H1 (cell line): ENCODE measurements at regions not wholly inside any gene's neighbourhood (a gene's known extent, or its start where the extent isn't known, plus 50 kb on each side); places are given as distances from the start of the nearest gene placed in this dataset.

Source experiments
- CTCF ChIA-PET: fragments of 300-600 bp; sonication (Branson Sonifier 250); formaldehyde crosslinking; loops from one replicate; lab custom pipeline; 2021; ENCODE audit not compliant: partially characterized antibody; lab: Charles Lee
- POLR2A ChIA-PET: fragments of 300-600 bp; sonication (Branson Sonifier 250); formaldehyde crosslinking; loops from one replicate; lab custom pipeline; 2021; ENCODE audit warnings: inconsistent platforms; ENCODE audit not compliant: partially characterized antibody; lab: Charles Lee
- DNase-seq, 2 experiments: peaks; one replicate each; pipeline versions ENCODE4 v3.0.0 to v3.0.0-alpha.2; 2010 to 2022; ENCODE audit warnings: low spot score in 2 of 2, low read depth in 1 of 2, mixed read lengths in 1 of 2
- FAIRE-seq: peaks from 2 replicates; lab custom pipeline; 2011; peaks lifted over from hg19 to GRCh38; lab: Jason Lieb, UNC
- H2AFZ ChIP-seq: 2 replicates; pipeline ENCODE4 v1.8.1; 2012; ENCODE audit warnings: low read length, inconsistent platforms
- H2AK5ac ChIP-seq: 2 replicates; pipeline ENCODE4 v1.6.1; 2013; ENCODE audit warnings: low read depth, low read length
- H2BK120ac ChIP-seq: replicated peaks from 2 replicates; pipeline ENCODE3; 2013; ENCODE audit warnings: low read depth, low read length, inconsistent platforms
- H2BK12ac ChIP-seq: 2 replicates; pipeline ENCODE4 v1.6.1; 2013; ENCODE audit warnings: low read depth, low read length
- H2BK15ac ChIP-seq: 2 replicates; pipeline ENCODE4 v1.6.1; 2013; ENCODE audit warnings: low read length
- H2BK20ac ChIP-seq: 2 replicates; pipeline ENCODE4 v1.6.1; 2013; ENCODE audit warnings: low read length
- H2BK5ac ChIP-seq: 2 replicates; pipeline ENCODE4 v1.6.1; 2013; ENCODE audit warnings: low read depth, low read length
- H3K14ac ChIP-seq: 2 replicates; pipeline ENCODE4 v1.6.1; 2013; ENCODE audit warnings: inconsistent platforms; ENCODE audit not compliant: insufficient read length
- H3K18ac ChIP-seq: 2 replicates; pipeline ENCODE4 v1.6.1; 2013; ENCODE audit warnings: low read length; ENCODE audit errors: extremely low read depth
- H3K23ac ChIP-seq: 2 replicates; pipeline ENCODE4 v1.6.1; 2013; ENCODE audit warnings: inconsistent platforms; ENCODE audit not compliant: insufficient read length
- H3K23me2 ChIP-seq: 2 replicates; pipeline ENCODE4 v1.6.1; 2013; ENCODE audit warnings: low read depth, low read length
- H3K27ac ChIP-seq: 2 replicates; pipeline ENCODE4 v1.6.1; 2011; ENCODE audit warnings: low read depth, low read length, inconsistent platforms
- H3K27me3 ChIP-seq, 4 experiments: replicated peaks in 1 of 4; 1 replicate in 1 of 4; 2 replicates in 3 of 4; pipeline versions ENCODE4 v1.6.1 to v1.8.1; 2011 to 2013; ENCODE audit warnings: low read length in 3 of 4, mild to moderate bottlenecking in 3 of 4, inconsistent platforms in 2 of 4, mixed read lengths in 2 of 4, moderate library complexity in 1 of 4; ENCODE audit not compliant: control insufficient read depth in 3 of 4, insufficient read depth in 3 of 4; ENCODE audit errors: extremely low read depth in 1 of 4
- H3K36me3 ChIP-seq, 4 experiments: 2 replicates each; pipeline versions ENCODE4 v1.6.1 to v1.8.1; 2011 to 2013; ENCODE audit warnings: mild to moderate bottlenecking in 4 of 4, low read length in 3 of 4, moderate library complexity in 2 of 4, control low read depth in 1 of 4, inconsistent platforms in 1 of 4; ENCODE audit not compliant: insufficient read depth in 4 of 4, control insufficient read depth in 2 of 4
- H3K4ac ChIP-seq: replicated peaks from 2 replicates; pipeline ENCODE3; 2013; ENCODE audit warnings: low read length, low read depth, mixed read lengths, inconsistent platforms; ENCODE audit not compliant: insufficient read length
- H3K4me1 ChIP-seq, 4 experiments: replicated peaks in 1 of 4; 1 replicate in 1 of 4; 2 replicates in 3 of 4; pipeline versions ENCODE4 v1.6.1 to v1.8.1; 2011 to 2013; ENCODE audit warnings: low read length in 3 of 4, inconsistent platforms in 2 of 4, mixed read lengths in 1 of 4; ENCODE audit not compliant: insufficient read depth in 4 of 4, control insufficient read depth in 3 of 4
- H3K4me2 ChIP-seq, 2 experiments: 2 replicates each; pipeline versions ENCODE4 v1.6.1 to v1.8.1; 2011 to 2013; ENCODE audit warnings: low read depth in 2 of 2, low read length in 2 of 2, control low read depth in 1 of 2, inconsistent platforms in 1 of 2, mild to moderate bottlenecking in 1 of 2; ENCODE audit not compliant: insufficient read depth in 1 of 2
- H3K4me3 ChIP-seq, 4 experiments: fragments of 200-600, 300-600 bp in 1 of 4; sonication (generic), shearing (Covaris generic), sonication (Bioruptor Twin) in 1 of 4; 2 replicates each; pipeline versions ENCODE4 v1.5.1 to v1.8.1; 2011 to 2016; ENCODE audit warnings: low read length in 4 of 4, low read depth in 3 of 4, control low read depth in 2 of 4, inconsistent platforms in 2 of 4, mild to moderate bottlenecking in 2 of 4, mixed read lengths in 1 of 4, moderate library complexity in 1 of 4; ENCODE audit not compliant: insufficient read depth in 2 of 4; ENCODE audit errors: extremely low read depth in 1 of 4
- H3K56ac ChIP-seq: replicated peaks from 2 replicates; pipeline ENCODE3; 2013; ENCODE audit warnings: low read depth, mild to moderate bottlenecking, mixed read lengths, low read length, inconsistent platforms; ENCODE audit not compliant: insufficient read length
- H3K79me1 ChIP-seq: 2 replicates; pipeline ENCODE4 v1.6.1; 2013; ENCODE audit warnings: low read depth, low read length, control low read depth
- H3K79me2 ChIP-seq, 2 experiments: 2 replicates each; pipeline versions ENCODE4 v1.6.1 to v1.8.1; 2012 to 2013; ENCODE audit warnings: low read length in 2 of 2, mild to moderate bottlenecking in 2 of 2, inconsistent platforms in 1 of 2; ENCODE audit not compliant: insufficient read depth in 2 of 2, control insufficient read depth in 1 of 2
- H3K9ac ChIP-seq, 4 experiments: replicated peaks in 1 of 4; 1 replicate in 1 of 4; 2 replicates in 3 of 4; pipeline versions ENCODE4 v1.6.1 to v1.8.1; 2011 to 2013; ENCODE audit warnings: low read depth in 3 of 4, low read length in 3 of 4, control low read depth in 2 of 4, mild to moderate bottlenecking in 2 of 4, moderate library complexity in 2 of 4, inconsistent platforms in 1 of 4; ENCODE audit errors: extremely low read depth in 1 of 4
- H3K9me3 ChIP-seq, 2 experiments: 2 replicates each; pipeline versions ENCODE4 v1.6.1 to v1.8.1; 2012 to 2013; ENCODE audit warnings: mild to moderate bottlenecking in 2 of 2, moderate library complexity in 2 of 2, control low read depth in 1 of 2, inconsistent platforms in 1 of 2, low read depth in 1 of 2, low read length in 1 of 2, mixed read lengths in 1 of 2; ENCODE audit not compliant: insufficient read depth in 2 of 2
- H4K20me1 ChIP-seq, 2 experiments: replicated peaks in 1 of 2; 2 replicates each; pipeline versions ENCODE3 to v1.8.1; 2011 to 2013; ENCODE audit warnings: inconsistent platforms in 2 of 2, low read length in 2 of 2, mild to moderate bottlenecking in 1 of 2; ENCODE audit not compliant: insufficient read depth in 2 of 2, control insufficient read depth in 1 of 2
- H4K5ac ChIP-seq: 2 replicates; pipeline ENCODE4 v1.6.1; 2013; ENCODE audit warnings: low read length, low read depth, mixed read lengths, inconsistent platforms; ENCODE audit not compliant: insufficient read length
- H4K8ac ChIP-seq: 2 replicates; pipeline ENCODE4 v1.8.0; 2013; ENCODE audit warnings: mild to moderate bottlenecking, moderate library complexity, low read length, inconsistent platforms; ENCODE audit not compliant: insufficient read depth; ENCODE audit errors: extremely low read depth
- H4K91ac ChIP-seq: replicated peaks from 2 replicates; pipeline ENCODE3; 2013; ENCODE audit warnings: low read length, mixed read lengths, inconsistent platforms; ENCODE audit not compliant: insufficient read length
- ASH2L ChIP-seq: fragments of 200-600, 300-600 bp; sonication (generic); IDR thresholded peaks from one replicate; pipeline ENCODE4 v1.7.1; 2017; ENCODE audit warnings: low read length
- CHD2 ChIP-seq: IDR thresholded peaks from 2 replicates; pipeline ENCODE4 v1.6.1; 2012; ENCODE audit warnings: low read length, improper control_type of control experiment
- EP300 ChIP-seq, 2 experiments: IDR thresholded peaks; 1 replicate in 1 of 2; 2 replicates in 1 of 2; pipeline ENCODE4 v1.6.1; 2011 to 2012; ENCODE audit warnings: low read depth in 2 of 2, low read length in 2 of 2, mild to moderate bottlenecking in 2 of 2, borderline replicate concordance in 1 of 2, inconsistent platforms in 1 of 2, moderate library complexity in 1 of 2
- FOSL1 ChIP-seq: IDR thresholded peaks from 2 replicates; pipeline ENCODE4 v1.6.1; 2011; ENCODE audit warnings: mild to moderate bottlenecking, low read depth, low read length, moderate library complexity; ENCODE audit not compliant: insufficient read depth
- KDM1A ChIP-seq: fragments of 200-600, 300-600 bp; sonication (generic); IDR thresholded peaks from 2 replicates; pipeline ENCODE4 v1.7.1; 2016; ENCODE audit warnings: mild to moderate bottlenecking, low read length, borderline replicate concordance
- NRF1 ChIP-seq: IDR thresholded peaks from 2 replicates; pipeline ENCODE4 v1.6.1; 2011; ENCODE audit warnings: mild to moderate bottlenecking, low read depth, low read length, improper control_type of control experiment
- POU5F1 ChIP-seq: IDR thresholded peaks from 2 replicates; pipeline ENCODE4 v1.6.1; 2011; ENCODE audit warnings: low read depth, mild to moderate bottlenecking, low read length, moderate library complexity
- RNF2 ChIP-seq: fragments of 200-900, 300-1000 bp; sonication (generic); IDR thresholded peaks from 2 replicates; pipeline ENCODE4 v1.7.1; 2016; ENCODE audit warnings: borderline replicate concordance, low read depth, mild to moderate bottlenecking, antibody characterized with exemption, low read length; ENCODE audit not compliant: poor library complexity, severe bottlenecking; ENCODE audit errors: missing control alignments
- SIX5 ChIP-seq: IDR thresholded peaks from 2 replicates; pipeline ENCODE4 v1.6.1; 2011; ENCODE audit warnings: mild to moderate bottlenecking, low read depth, low read length
- TCF12 ChIP-seq: IDR thresholded peaks from 2 replicates; pipeline ENCODE4 v1.6.1; 2011; ENCODE audit warnings: low read depth, mild to moderate bottlenecking, low read length
- WGBS, 2 experiments: shearing (Covaris generic) in 1 of 2; methylation state at CpG; one replicate each; pipeline versions ENCODE4 v1.1.6 to v1.1.7; 2013 to 2015; ENCODE audit warnings: low lambda C conversion rate in 2 of 2, mixed read lengths in 2 of 2, inconsistent platforms in 1 of 2, low coverage in 1 of 2, missing lambda C conversion rate in 1 of 2; ENCODE audit not compliant: insufficient replicate concordance in 2 of 2, insufficient coverage in 1 of 2, insufficient read length in 1 of 2; ENCODE audit errors: extremely low coverage in 1 of 2, missing lambda C conversion rate in 1 of 2; 5-methylcytosine and 5-hydroxymethylcytosine counted together
- TF ChIP-seq, protein P1 (sequence below), 3 experiments: IDR thresholded peaks; 1 replicate in 2 of 3; 2 replicates in 1 of 3; pipeline versions ENCODE4 v1.5.1 to v1.6.1; 2011; ENCODE audit warnings: low read length in 3 of 3, mild to moderate bottlenecking in 3 of 3, inconsistent platforms in 2 of 3, low read depth in 1 of 3, moderate library complexity in 1 of 3; ENCODE audit not compliant: insufficient read depth in 1 of 3; ENCODE audit errors: control extremely low read depth in 1 of 3

DNA sequence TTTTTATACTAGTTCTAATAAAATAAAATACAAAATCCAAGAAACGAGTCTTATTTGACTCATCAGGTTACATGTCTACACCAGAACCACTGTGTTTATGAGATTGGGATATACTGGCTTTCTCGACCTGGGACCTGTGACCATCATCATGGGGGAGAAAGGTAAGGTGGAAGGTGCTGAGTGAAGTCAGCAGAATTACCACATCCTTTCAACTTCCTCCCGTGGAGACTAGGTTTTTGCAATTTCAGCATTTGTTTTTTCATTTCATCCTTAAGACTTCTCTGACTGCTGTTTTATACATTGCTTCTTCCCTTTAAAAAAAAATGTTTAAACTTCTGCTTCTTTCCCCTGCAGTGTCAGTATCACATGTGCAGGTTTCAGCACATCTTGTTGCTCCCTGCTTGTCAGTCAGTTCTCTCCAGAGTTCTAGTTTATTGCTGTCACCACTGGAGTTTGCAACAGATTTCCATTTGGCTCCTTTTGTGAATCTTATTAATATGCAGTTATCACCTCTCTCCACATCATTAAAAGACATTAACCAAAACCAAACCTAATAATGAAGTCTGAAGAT, 60.4 kb upstream of the HAO2 start:
- no peak for DNase-seq
- Histone ChIP-seq H3K9me3 (no peaks in the 10 kb centered on the region), H3K4me3 (no peak overlapping the region), H3K9ac (no peak overlapping the region), H3K23ac (no peak overlapping the region), H3K56ac (no peak overlapping the region), H2BK12ac (no peak overlapping the region), H4K20me1 (no peaks in the 10 kb centered on the region), H3K4me1 (peaks cover 0 to 3% (median under 1%) of the 10 kb centered on the region in 4 experiments; a peak in 2 of 7 replicates), H2AFZ (no peak overlapping the region), H2BK20ac (no peak overlapping the region), H3K4ac (no peak overlapping the region), H3K14ac (no peak overlapping the region), H2AK5ac (no peak overlapping the region), H4K8ac (no peak overlapping the region), H3K27ac (no peak overlapping the region), H2BK5ac (no peak overlapping the region), H2BK120ac (no peak overlapping the region), H3K36me3 (no peaks in the 10 kb centered on the region), H2BK15ac (no peak overlapping the region), H3K23me2 (peaks cover 1% of the 10 kb centered on the region; the same call in 1 of the 2 replicates), H3K27me3 (no peaks in the 10 kb centered on the region), H3K79me2 (no peaks in the 10 kb centered on the region), H3K79me1 (no peaks in the 10 kb centered on the region), H4K91ac (no peak overlapping the region), H4K5ac (no peak overlapping the region), H3K18ac (no peak overlapping the region), H3K4me2 (no peak overlapping the region)
- ChIA-PET POLR2A (no interaction called here), CTCF (interaction anchor here (0.7 to 1.6 kb wide), 4 partner anchors 8 to 37 kb away, joined by 3 to 6 read pairs (median 4); no protein-coding TSS in a partner anchor)
- 86% methylated on average over 3 of the region's 3 CpGs; no CpG with 5 or more reads in 1 of the 2 experiments for WGBS, 2 experiments
- FAIRE-seq = no peak
- TF ChIP-seq CHD2 (no peak), NRF1 (no peak), ASH2L (no peak), KDM1A (no peak), EP300 (IDR thresholded peaks at IDR 0.05; ENCODE audit: borderline replicate concordance in 1 of 2, low read depth in 2 of 2, low read length in 2 of 2) (no peak), RNF2 (no peak), FOSL1 (no peak), SIX5 (no peak), POU5F1 (no peak), TCF12 (no peak)
- TF ChIP-seq, protein P1, sequence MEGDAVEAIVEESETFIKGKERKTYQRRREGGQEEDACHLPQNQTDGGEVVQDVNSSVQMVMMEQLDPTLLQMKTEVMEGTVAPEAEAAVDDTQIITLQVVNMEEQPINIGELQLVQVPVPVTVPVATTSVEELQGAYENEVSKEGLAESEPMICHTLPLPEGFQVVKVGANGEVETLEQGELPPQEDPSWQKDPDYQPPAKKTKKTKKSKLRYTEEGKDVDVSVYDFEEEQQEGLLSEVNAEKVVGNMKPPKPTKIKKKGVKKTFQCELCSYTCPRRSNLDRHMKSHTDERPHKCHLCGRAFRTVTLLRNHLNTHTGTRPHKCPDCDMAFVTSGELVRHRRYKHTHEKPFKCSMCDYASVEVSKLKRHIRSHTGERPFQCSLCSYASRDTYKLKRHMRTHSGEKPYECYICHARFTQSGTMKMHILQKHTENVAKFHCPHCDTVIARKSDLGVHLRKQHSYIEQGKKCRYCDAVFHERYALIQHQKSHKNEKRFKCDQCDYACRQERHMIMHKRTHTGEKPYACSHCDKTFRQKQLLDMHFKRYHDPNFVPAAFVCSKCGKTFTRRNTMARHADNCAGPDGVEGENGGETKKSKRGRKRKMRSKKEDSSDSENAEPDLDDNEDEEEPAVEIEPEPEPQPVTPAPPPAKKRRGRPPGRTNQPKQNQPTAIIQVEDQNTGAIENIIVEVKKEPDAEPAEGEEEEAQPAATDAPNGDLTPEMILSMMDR (IDR thresholded peaks at IDR 0.05; ENCODE audit: control extremely low read depth in 1 of 3, insufficient read depth in 1 of 3, low read depth in 1 of 3, low read length in 3 of 3) = no peak
